Calu3 (cell line): ENCODE measurements at regions not wholly inside any gene's neighbourhood (a gene's known extent, or its start where the extent isn't known, plus 50 kb on each side); places are given as distances from the start of the nearest gene placed in this dataset.

Experiments
- BruUV-seq: library from RNA; stranded (reverse); fragments of 400-500 nt; replicated peaks from 2 replicates; lab custom pipeline; 2021; lab: Mats Ljungman, UMichigan
- CTCF ChIA-PET: fragments of 300-600 bp; sonication (Branson Sonifier 250); formaldehyde crosslinking; loops from one replicate; lab custom pipeline; 2022; ENCODE audit warnings: antibody characterized with exemption; lab: Charles Lee
- DNase-seq: peaks from one replicate; pipeline ENCODE4 v3.0.0; 2022
- H3K27ac Mint-ChIP-seq: one replicate; pipeline ENCODE4 v1.8.0; 2022; ENCODE audit warnings: mixed read lengths; ENCODE audit not compliant: unreplicated experiment
- H3K27me3 Mint-ChIP-seq: one replicate; pipeline ENCODE4 v1.8.0; 2022; ENCODE audit warnings: mixed read lengths; ENCODE audit not compliant: unreplicated experiment
- H3K36me3 Mint-ChIP-seq: one replicate; pipeline ENCODE4 v1.8.0; 2022; ENCODE audit warnings: mild to moderate bottlenecking, moderate library complexity, mixed read lengths; ENCODE audit not compliant: insufficient read depth, unreplicated experiment
- H3K4me1 Mint-ChIP-seq: one replicate; pipeline ENCODE4 v1.8.0; 2022; ENCODE audit warnings: mild to moderate bottlenecking, low read depth, mixed read lengths; ENCODE audit not compliant: unreplicated experiment
- H3K4me3 Mint-ChIP-seq: one replicate; pipeline ENCODE4 v1.8.0; 2022; ENCODE audit warnings: mild to moderate bottlenecking, low read depth, moderate library complexity, mixed read lengths; ENCODE audit not compliant: unreplicated experiment
- H3K9me3 Mint-ChIP-seq: one replicate; pipeline ENCODE4 v1.8.0; 2022; ENCODE audit warnings: low read depth, mixed read lengths; ENCODE audit not compliant: unreplicated experiment
- CTCF ChIP-seq: fragments of 200-600 bp; IDR thresholded peaks from one replicate; pipeline ENCODE4 v1.8.0; 2022; ENCODE audit warnings: antibody characterized with exemption; ENCODE audit not compliant: unreplicated experiment
- intact Hi-C: fragments of 100-400 bp; cut with micrococcal nuclease; formaldehyde crosslinking; loops from one replicate; pipeline ENCODE4 v1.10.0; 2022; ENCODE audit not compliant: unreplicated experiment

- no peak overlapping the region for H3K27ac Mint-ChIP-seq
- DNase-seq, result no peak
- H3K9me3 Mint-ChIP-seq, result peaks cover 5% of the 10 kb centered on the region
- TF ChIP-seq CTCF, result no peak
- H3K4me1 Mint-ChIP-seq, result no peaks in the 10 kb centered on the region
- H3K4me3 Mint-ChIP-seq, result no peak overlapping the region
- H3K27me3 Mint-ChIP-seq, result no peaks in the 10 kb centered on the region
- CTCF ChIA-PET, result no interaction called here
- intact Hi-C loops, result no loop called here
- BruUV-seq, result no TSS peak
- no peaks in the 10 kb centered on the region for H3K36me3 Mint-ChIP-seq
Measured at GRCh38 chr2:228644199-228644598, 462.7 kb upstream of the SPHKAP start.

GRCh38 chr2:228642861-228643260 lies 461.4 kb upstream of the SPHKAP start:
- intact Hi-C loops, result no loop called here
- Mint-ChIP-seq H3K4me3 (no peak overlapping the region), H3K9me3 (peaks cover 5% of the 10 kb centered on the region), H3K4me1 (no peaks in the 10 kb centered on the region), H3K27ac (no peak overlapping the region), H3K36me3 (no peaks in the 10 kb centered on the region), H3K27me3 (no peaks in the 10 kb centered on the region)
- no peak for TF ChIP-seq CTCF
- no peak for DNase-seq
- CTCF ChIA-PET, result no interaction called here
- no TSS peak for BruUV-seq

- Mint-ChIP-seq H3K9me3 (no peaks in the 10 kb centered on the region), H3K27me3 (no peaks in the 10 kb centered on the region), H3K36me3 (no peaks in the 10 kb centered on the region), H3K4me1 (no peaks in the 10 kb centered on the region), H3K27ac (no peak overlapping the region), H3K4me3 (no peak overlapping the region)
- no peak for DNase-seq
- CTCF ChIA-PET, result no interaction called here
- no TSS peak for BruUV-seq
- no peak for TF ChIP-seq CTCF
- intact Hi-C loops, result no loop called here
Measured at GRCh38 chr2:228630786-228631185, 449.3 kb upstream of the SPHKAP start.

GRCh38 chr2:228629251-228629650 lies 447.8 kb upstream of the SPHKAP start:
- TF ChIP-seq CTCF, result no peak
- no peak for DNase-seq
- H3K27ac Mint-ChIP-seq, result no peak overlapping the region
- no peak overlapping the region for H3K4me3 Mint-ChIP-seq
- no peaks in the 10 kb centered on the region for H3K27me3 Mint-ChIP-seq
- no peaks in the 10 kb centered on the region for H3K4me1 Mint-ChIP-seq
- BruUV-seq, result no TSS peak
- no peaks in the 10 kb centered on the region for H3K9me3 Mint-ChIP-seq
- CTCF ChIA-PET, result no interaction called here
- intact Hi-C loops, result no loop called here
- no peaks in the 10 kb centered on the region for H3K36me3 Mint-ChIP-seq
